IgD-negative memory B cell (primary cell): ENCODE measurements at regions not wholly inside any gene's neighbourhood (a gene's known extent, or its start where the extent isn't known, plus 50 kb on each side); places are given as distances from the start of the nearest gene placed in this dataset.
"Not testable (repeated sequence)": the region's sequence is repeated elsewhere in the genome, so short reads cannot be mapped to it uniquely, and the experiment has no call there.

ENCODE experiments used
- H3K27ac Mint-ChIP-seq, 3 donors: one replicate each; pipeline ENCODE4 v1.8.0; 2020 to 2022; ENCODE audit warnings: mild to moderate bottlenecking in 3 of 3, mixed read lengths in 3 of 3, moderate library complexity in 1 of 3
- H3K27me3 Mint-ChIP-seq: one replicate; pipeline ENCODE4 v1.8.0; 2021; ENCODE audit warnings: mixed read lengths
- H3K36me3 Mint-ChIP-seq: one replicate; pipeline ENCODE4 v1.8.0; 2020; ENCODE audit warnings: mild to moderate bottlenecking, mixed read lengths
- H3K4me1 Mint-ChIP-seq, 3 donors: one replicate each; pipeline ENCODE4 v1.8.0; 2020 to 2022; ENCODE audit warnings: mixed read lengths in 3 of 3, mild to moderate bottlenecking in 1 of 3
- H3K4me3 Mint-ChIP-seq, 4 donors: one replicate each; pipeline ENCODE4 v1.8.0; 2020 to 2022; ENCODE audit warnings: mild to moderate bottlenecking in 4 of 4, mixed read lengths in 4 of 4, moderate library complexity in 3 of 4
- H3K9me3 Mint-ChIP-seq, 3 donors: one replicate each; pipeline ENCODE4 v1.8.0; 2020 to 2021; ENCODE audit warnings: mixed read lengths in 3 of 3, mild to moderate bottlenecking in 1 of 3

GRCh38 chr7:65317372-65317771 is 56.3 kb upstream of the ZNF92 start:
- Mint-ChIP-seq H3K9me3 (no peaks in the 10 kb centered on the region), H3K4me3 (no peak overlapping the region), H3K27me3 (no peaks in the 10 kb centered on the region), H3K27ac (no peak overlapping the region), H3K36me3 (no peaks in the 10 kb centered on the region), H3K4me1 (peaks cover 2 to 10% (median 3%) of the 10 kb centered on the region in 3 donors)

GRCh38 chr7:65310761-65311160 is 62.9 kb upstream of the ZNF92 start:
- no peaks in the 10 kb centered on the region for H3K36me3 Mint-ChIP-seq
- H3K27me3 Mint-ChIP-seq, result no peaks in the 10 kb centered on the region
- H3K27ac Mint-ChIP-seq, result peak overlapping the region in 1 of 3 donors; percentile 53
- H3K4me3 Mint-ChIP-seq, result no peak overlapping the region
- no peaks in the 10 kb centered on the region for H3K9me3 Mint-ChIP-seq
- peaks cover under 1 to 3% (median 3%) of the 10 kb centered on the region in 3 donors for H3K4me1 Mint-ChIP-seq

- Mint-ChIP-seq H3K4me1 (peaks cover 0 to 3% (median 3%) of the 10 kb centered on the region in 3 donors), H3K9me3 (no peaks in the 10 kb centered on the region), H3K4me3 (no peak overlapping the region), H3K27ac (no peak overlapping the region), H3K36me3 (no peaks in the 10 kb centered on the region), H3K27me3 (no peaks in the 10 kb centered on the region)
These were observed 65.4 kb upstream of the ZNF92 start for GRCh38 chr7:65308300-65308678.

GRCh38 chr7:65307651-65308299 is 65.9 kb upstream of the ZNF92 start:
- Mint-ChIP-seq H3K27ac (no peak overlapping the region), H3K4me1 (peaks cover 0 to 3% (median 3%) of the 10 kb centered on the region in 3 donors), H3K27me3 (no peaks in the 10 kb centered on the region), H3K4me3 (peak overlapping the region in 1 of 4 donors; percentile 77), H3K36me3 (no peaks in the 10 kb centered on the region), H3K9me3 (no peaks in the 10 kb centered on the region)

- H3K27ac Mint-ChIP-seq, result peak overlapping the region in 1 of 3 donors; percentile 28
- no peaks in the 10 kb centered on the region for H3K9me3 Mint-ChIP-seq
- peaks cover 0 to 3% (median 3%) of the 10 kb centered on the region in 3 donors for H3K4me1 Mint-ChIP-seq
- H3K27me3 Mint-ChIP-seq, result peaks cover 3% of the 10 kb centered on the region
- no peak overlapping the region for H3K4me3 Mint-ChIP-seq
- H3K36me3 Mint-ChIP-seq, result peaks cover 2% of the 10 kb centered on the region
These were observed 69.5 kb upstream of the ZNF92 start for GRCh38 chr7:65304175-65304574.

GRCh38 chr7:65302883-65303282 is 70.8 kb upstream of the ZNF92 start:
- Mint-ChIP-seq H3K4me1 (peaks cover 0 to 3% (median 3%) of the 10 kb centered on the region in 3 donors), H3K36me3 (peaks cover 2% of the 10 kb centered on the region), H3K9me3 (no peaks in the 10 kb centered on the region), H3K27me3 (peaks cover 3% of the 10 kb centered on the region), H3K27ac (no peak overlapping the region), H3K4me3 (no peak overlapping the region)

GRCh38 chr7:65301007-65301406 is 72.6 kb upstream of the ZNF92 start:
- H3K36me3 Mint-ChIP-seq, result peaks cover 2% of the 10 kb centered on the region
- peak overlapping the region in 1 of 4 donors; percentile 30 for H3K4me3 Mint-ChIP-seq
- no peaks in the 10 kb centered on the region for H3K9me3 Mint-ChIP-seq
- no peaks in the 10 kb centered on the region for H3K4me1 Mint-ChIP-seq
- H3K27me3 Mint-ChIP-seq, result peaks cover 3% of the 10 kb centered on the region
- H3K27ac Mint-ChIP-seq, result no peak overlapping the region

- Mint-ChIP-seq H3K36me3 (no peaks in the 10 kb centered on the region), H3K4me3 (no peak overlapping the region), H3K4me1 (no peaks in the 10 kb centered on the region), H3K27me3 (no peaks in the 10 kb centered on the region), H3K27ac (no peak overlapping the region), H3K9me3 (no peaks in the 10 kb centered on the region)
These were observed 78.2 kb upstream of the ZNF92 start for GRCh38 chr7:65295409-65295808.

- not testable (repeated sequence) for H3K9me3 Mint-ChIP-seq, H3K27ac Mint-ChIP-seq, H3K4me1 Mint-ChIP-seq, H3K4me3 Mint-ChIP-seq, H3K36me3 Mint-ChIP-seq, H3K27me3 Mint-ChIP-seq
These were observed 83.3 kb upstream of the ZNF92 start for GRCh38 chr7:65290340-65290739.

GRCh38 chr7:65287023-65287422 is 86.6 kb upstream of the ZNF92 start:
- Mint-ChIP-seq H3K9me3 (peaks cover 0 to 6% (median 2%) of the 10 kb centered on the region in 3 donors), H3K36me3 (peaks cover 7% of the 10 kb centered on the region), H3K4me1 (no peaks in the 10 kb centered on the region), H3K27ac (no peak overlapping the region), H3K4me3 (no peak overlapping the region), H3K27me3 (no peaks in the 10 kb centered on the region)

- H3K4me1 Mint-ChIP-seq, result no peaks in the 10 kb centered on the region
- H3K9me3 Mint-ChIP-seq, result peaks cover 0 to 6% (median 2%) of the 10 kb centered on the region in 3 donors
- no peak overlapping the region for H3K27ac Mint-ChIP-seq
These were observed 87.5 kb upstream of the ZNF92 start for GRCh38 chr7:65285906-65286864.

GRCh38 chr7:65285241-65285640 is 88.4 kb upstream of the ZNF92 start:
- not testable (repeated sequence) for H3K4me3 Mint-ChIP-seq, H3K27ac Mint-ChIP-seq

More at GRCh38 chr7:65285906-65286864, 87.5 kb upstream of the ZNF92 start:
- no peaks in the 10 kb centered on the region for H3K27me3 Mint-ChIP-seq
- no peak overlapping the region for H3K4me3 Mint-ChIP-seq
- peaks cover 7% of the 10 kb centered on the region for H3K36me3 Mint-ChIP-seq

GRCh38 chr7:65279795-65280194 is 93.9 kb upstream of the ZNF92 start:
- no peak overlapping the region for H3K4me3 Mint-ChIP-seq
- no peak overlapping the region for H3K27ac Mint-ChIP-seq
- peaks cover 2% of the 10 kb centered on the region for H3K36me3 Mint-ChIP-seq
- H3K4me1 Mint-ChIP-seq, result no peaks in the 10 kb centered on the region
- H3K27me3 Mint-ChIP-seq, result peaks cover 3% of the 10 kb centered on the region
- peaks cover 6 to 10% (median 9%) of the 10 kb centered on the region in 3 donors for H3K9me3 Mint-ChIP-seq

More at GRCh38 chr7:65285241-65285640, 88.4 kb upstream of the ZNF92 start:
- not testable (repeated sequence) for H3K27me3 Mint-ChIP-seq, H3K9me3 Mint-ChIP-seq, H3K4me1 Mint-ChIP-seq, H3K36me3 Mint-ChIP-seq

- H3K9me3 Mint-ChIP-seq, result peaks cover 3 to 8% (median 6%) of the 10 kb centered on the region in 3 donors
- H3K4me1 Mint-ChIP-seq, result no peaks in the 10 kb centered on the region
These were observed 96.8 kb upstream of the ZNF92 start for GRCh38 chr7:65276822-65277221.

GRCh38 chr7:65271502-65271901 is 102.2 kb upstream of the ZNF92 start:
- H3K36me3 Mint-ChIP-seq, result not testable (repeated sequence)
- H3K4me3 Mint-ChIP-seq, result peak overlapping the region in 1 of 4 donors; percentile 39

More at GRCh38 chr7:65276822-65277221, 96.8 kb upstream of the ZNF92 start:
- Mint-ChIP-seq H3K27me3 (peaks cover 4% of the 10 kb centered on the region), H3K27ac (no peak overlapping the region), H3K36me3 (peaks cover 2% of the 10 kb centered on the region), H3K4me3 (no peak overlapping the region)

More at GRCh38 chr7:65271502-65271901, 102.2 kb upstream of the ZNF92 start:
- not testable (repeated sequence) for H3K27ac Mint-ChIP-seq, H3K9me3 Mint-ChIP-seq
- H3K4me1 Mint-ChIP-seq, result peaks cover 3 to 14% (median 3%) of the 10 kb centered on the region in 3 donors
- peaks cover 28% of the 10 kb centered on the region for H3K27me3 Mint-ChIP-seq
